ENCODE measurements at regions not wholly inside any gene's neighbourhood (a gene's known extent, or its start where the extent isn't known, plus 50 kb on each side); places are given as distances from the start of the nearest gene placed in this dataset.

DNA sequence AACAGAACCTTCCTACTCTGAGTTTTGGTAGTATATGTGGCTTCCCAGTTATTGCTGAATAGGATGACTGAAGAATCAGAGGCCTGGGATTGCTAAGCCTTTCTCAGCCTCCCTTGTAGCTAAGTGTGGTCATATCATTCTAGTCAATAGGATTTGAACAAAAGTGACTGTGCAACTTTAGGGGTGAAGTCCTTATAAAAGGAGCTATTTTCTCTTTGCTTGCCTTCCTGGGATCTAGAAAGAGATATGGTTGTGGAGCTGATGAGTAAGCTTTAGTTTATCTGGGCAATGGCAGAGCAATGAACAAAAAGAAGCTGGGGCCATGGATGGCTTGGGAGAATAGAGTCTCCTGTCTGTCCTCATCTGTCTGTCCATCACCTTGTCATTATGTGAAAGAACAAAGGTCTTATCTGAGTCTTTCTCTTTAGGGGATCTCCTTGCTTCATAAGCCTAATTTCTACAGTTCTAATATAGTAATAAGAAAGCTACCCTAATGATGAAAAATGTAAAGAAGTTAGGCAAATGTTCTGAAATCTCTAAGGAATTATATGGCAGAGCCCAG, 91.5 kb downstream of the TENT5C start:
- Histone ChIP-seq H3K18ac (ENCODE audit: low read depth, low read length) (peak overlapping the region; percentile 89), H3K27me3 (ENCODE audit: control insufficient read depth, insufficient read depth, low read length) (no peaks in the 10 kb centered on the region), H3K4ac (ENCODE audit: low read depth, low read length) (peak overlapping the region; percentile 61), H3K4me3 (ENCODE audit: insufficient read depth, low read depth, low read length) (no peak overlapping the region), H2AFZ (replicated peaks; ENCODE audit: low read length, poor library complexity) (no peak overlapping the region), H4K5ac (ENCODE audit: low read depth, low read length) (peak overlapping the region; percentile 74), H3K56ac (ENCODE audit: extremely low read depth, insufficient read depth, low read length) (peak overlapping the region; percentile 13; the same call in 1 of the 2 replicates), H3K79me1 (ENCODE audit: low read depth in 1 of 2, low read length in 2 of 2) (peaks cover 0 to 5% of the 10 kb centered on the region in 2 experiments; a peak in 1 of 4 replicates), H2AK9ac (replicated peaks; ENCODE audit: low read depth, low read length, poor library complexity) (no peak overlapping the region), H2BK5ac (ENCODE audit: low read depth, low read length, poor library complexity, severe bottlenecking) (peak overlapping the region; percentile 84), H3K4me1 (ENCODE audit: control insufficient read depth, insufficient read depth, low read length) (peaks cover 21% of the 10 kb centered on the region), H4K20me1 (ENCODE audit: insufficient read depth, low read length) (peaks cover 3% of the 10 kb centered on the region; the same call in 1 of the 2 replicates), H3K4me2 (ENCODE audit: low read depth, low read length) (peak overlapping the region; percentile 43), H3K14ac (replicated peaks; ENCODE audit: low read depth, low read length) (0 out of 2 replicates have a peak overlapping the region, but pooled peaks have one; percentile 58), H4K8ac (ENCODE audit: low read depth in 2 of 2, low read length in 2 of 2) (peak overlapping the region; percentile 24 to 27; a peak in 2 of 4 replicates), H2BK15ac (ENCODE audit: low read depth, low read length) (peak overlapping the region; percentile 76), H3K23ac (ENCODE audit: low read depth, low read length) (peak overlapping the region; percentile 57; the same call in 1 of the 2 replicates), H3K9me1 (ENCODE audit: insufficient read depth, low read length) (peaks cover 13% of the 10 kb centered on the region), H2AK5ac (ENCODE audit: low read depth, low read length) (peak overlapping the region; percentile 68; the same call in 1 of the 2 replicates), H2BK20ac (ENCODE audit: low read depth, low read length) (peak overlapping the region; percentile 67), H3K9ac (ENCODE audit: low read depth, low read length) (no peak overlapping the region), H4K91ac (ENCODE audit: insufficient read depth, low read depth, low read length) (peak overlapping the region; percentile 57; the same call in 1 of the 2 replicates), H2BK120ac (ENCODE audit: low read depth, low read length) (peak overlapping the region; percentile 56), H3K9me3 (ENCODE audit: control insufficient read depth, insufficient read depth, low read length) (no peaks in the 10 kb centered on the region), H3K27ac (ENCODE audit: insufficient read depth, low read length) (peak overlapping the region; percentile 75; the same call in 1 of the 2 replicates), H3K36me3 (ENCODE audit: control insufficient read depth, insufficient read depth, low read length) (no peaks in the 10 kb centered on the region)
- peak; percentile 33 for DNase-seq
- dilution Hi-C loops (cut with HindIII; ENCODE audit: low sequenced_read_pairs, unreplicated experiment) (no loop called here), intact Hi-C loops (cut with micrococcal nuclease) (loop anchor here (2.0 to 5.0 kb wide), 3 partner anchors 56 to 200 kb away; partner anchors contain the start of gene TENT5C), in situ Hi-C loops (cut with MboI; ENCODE audit: low sequenced_read_pairs) (loop anchor here (5.0 kb wide), 1 partner anchor 90 kb away; the partner anchor contains the start of gene TENT5C)
- no peak; the same call in 1 of the 2 replicates for ATAC-seq (ENCODE audit: low read depth)
- POLR2A ChIA-PET (ENCODE audit: unreplicated experiment) = no interaction called here
- CTCF ChIA-PET = interaction anchor here (1.2 to 2.4 kb wide), 2 partner anchors 57 to 61 kb away, joined by 3 to 7 read pairs; no protein-coding TSS in a partner anchor
- TF ChIP-seq FOS (IDR thresholded peaks at IDR 0.05; ENCODE audit: low read depth, low read length) (no peak), CTCF (conservative IDR thresholded peaks at IDR 0.05; ENCODE audit: low read depth, low read length) (no peak), RCOR1 (IDR thresholded peaks at IDR 0.05; ENCODE audit: insufficient replicate concordance, low read length) (no peak), USF2 (IDR thresholded peaks at IDR 0.05; ENCODE audit: low read depth, low read length) (no peak), RFX5 (IDR thresholded peaks at IDR 0.05; ENCODE audit: low read depth, low read length) (no peak), MAFK (IDR thresholded peaks at IDR 0.05; ENCODE audit: low read depth, low read length) (no peak), MXI1 (IDR thresholded peaks at IDR 0.05; ENCODE audit: borderline replicate concordance, low read depth, low read length) (no peak), CHD1 (IDR thresholded peaks at IDR 0.05; ENCODE audit: low read depth, low read length) (no peak), BHLHE40 (IDR thresholded peaks at IDR 0.05; ENCODE audit: low read depth, low read length) (no peak), CEBPB (IDR thresholded peaks at IDR 0.05; ENCODE audit: low read depth, low read length) (no peak)
- no TSS peak for BruUV-seq (replicated peaks)

All from IMR-90 (cell line).